ENCODE measurements at regions not wholly inside any gene's neighbourhood (a gene's known extent, or its start where the extent isn't known, plus 50 kb on each side); places are given as distances from the start of the nearest gene placed in this dataset.

- H3K79me2 ChIP-seq: no peaks in the 10 kb centered on the region
These were observed 134.9 kb upstream of the GLI2 start for GRCh38 chr2:120600786-120601185.

GRCh38 chr2:120601566-120601965 lies 134.1 kb upstream of the GLI2 start:
- Histone ChIP-seq H3K27me3 (no peaks in the 10 kb centered on the region), H3K36me3 (replicated peaks; ENCODE audit: insufficient read depth, low read depth) (no peaks in the 10 kb centered on the region), H3K4me2 (no peak overlapping the region), H3K9me3 (ENCODE audit: low read depth) (no peaks in the 10 kb centered on the region), H3K4me3 (no peak overlapping the region), H4K20me1 (ENCODE audit: insufficient read depth, poor library complexity, severe bottlenecking) (no peaks in the 10 kb centered on the region), H3K9me2 (replicated peaks; ENCODE audit: insufficient read depth) (no peaks in the 10 kb centered on the region), H3K4me1 (ENCODE audit: insufficient read depth) (no peaks in the 10 kb centered on the region), H2AFZ (no peak overlapping the region), H3K79me2 (no peaks in the 10 kb centered on the region), H3K27ac (no peak overlapping the region)
- TF ChIP-seq, protein P1, sequence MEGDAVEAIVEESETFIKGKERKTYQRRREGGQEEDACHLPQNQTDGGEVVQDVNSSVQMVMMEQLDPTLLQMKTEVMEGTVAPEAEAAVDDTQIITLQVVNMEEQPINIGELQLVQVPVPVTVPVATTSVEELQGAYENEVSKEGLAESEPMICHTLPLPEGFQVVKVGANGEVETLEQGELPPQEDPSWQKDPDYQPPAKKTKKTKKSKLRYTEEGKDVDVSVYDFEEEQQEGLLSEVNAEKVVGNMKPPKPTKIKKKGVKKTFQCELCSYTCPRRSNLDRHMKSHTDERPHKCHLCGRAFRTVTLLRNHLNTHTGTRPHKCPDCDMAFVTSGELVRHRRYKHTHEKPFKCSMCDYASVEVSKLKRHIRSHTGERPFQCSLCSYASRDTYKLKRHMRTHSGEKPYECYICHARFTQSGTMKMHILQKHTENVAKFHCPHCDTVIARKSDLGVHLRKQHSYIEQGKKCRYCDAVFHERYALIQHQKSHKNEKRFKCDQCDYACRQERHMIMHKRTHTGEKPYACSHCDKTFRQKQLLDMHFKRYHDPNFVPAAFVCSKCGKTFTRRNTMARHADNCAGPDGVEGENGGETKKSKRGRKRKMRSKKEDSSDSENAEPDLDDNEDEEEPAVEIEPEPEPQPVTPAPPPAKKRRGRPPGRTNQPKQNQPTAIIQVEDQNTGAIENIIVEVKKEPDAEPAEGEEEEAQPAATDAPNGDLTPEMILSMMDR (IDR thresholded peaks at IDR 0.05; ENCODE audit: poor library complexity): no peak
- TF ChIP-seq EZH2 (IDR thresholded peaks at IDR 0.05; ENCODE audit: borderline replicate concordance) (no peak), EZH2phosphoT487 (IDR thresholded peaks at IDR 0.05; ENCODE audit: low read depth, severe bottlenecking, unreplicated experiment) (no peak)
- DNase-seq (ENCODE audit: low spot score): no peak
- 89% methylated on average over 9 of the region's 9 CpGs for WGBS (ENCODE audit: low lambda C conversion rate, missing lambda C conversion rate)

More at GRCh38 chr2:120600786-120601185, 134.9 kb upstream of the GLI2 start:
- no peaks in the 10 kb centered on the region for H3K4me1 ChIP-seq (ENCODE audit: insufficient read depth)
- H3K4me2 ChIP-seq: no peak overlapping the region
- no peaks in the 10 kb centered on the region for H3K9me2 ChIP-seq (replicated peaks; ENCODE audit: insufficient read depth)
- no peak for DNase-seq (ENCODE audit: low spot score)
- H3K4me3 ChIP-seq: no peak overlapping the region
- TF ChIP-seq EZH2 (IDR thresholded peaks at IDR 0.05; ENCODE audit: borderline replicate concordance) (no peak), EZH2phosphoT487 (IDR thresholded peaks at IDR 0.05; ENCODE audit: low read depth, severe bottlenecking, unreplicated experiment) (no peak)
- TF ChIP-seq, protein P1 (IDR thresholded peaks at IDR 0.05; ENCODE audit: poor library complexity): no peak
- H3K27me3 ChIP-seq: no peaks in the 10 kb centered on the region
- H4K20me1 ChIP-seq (ENCODE audit: insufficient read depth, poor library complexity, severe bottlenecking): no peaks in the 10 kb centered on the region
- no peaks in the 10 kb centered on the region for H3K9me3 ChIP-seq (ENCODE audit: low read depth)
- WGBS (ENCODE audit: low lambda C conversion rate, missing lambda C conversion rate): 93% methylated on average over 5 of the region's 5 CpGs
- H2AFZ ChIP-seq: no peak overlapping the region
- H3K36me3 ChIP-seq (replicated peaks; ENCODE audit: insufficient read depth, low read depth): no peaks in the 10 kb centered on the region
- H3K27ac ChIP-seq: no peak overlapping the region

DNA sequence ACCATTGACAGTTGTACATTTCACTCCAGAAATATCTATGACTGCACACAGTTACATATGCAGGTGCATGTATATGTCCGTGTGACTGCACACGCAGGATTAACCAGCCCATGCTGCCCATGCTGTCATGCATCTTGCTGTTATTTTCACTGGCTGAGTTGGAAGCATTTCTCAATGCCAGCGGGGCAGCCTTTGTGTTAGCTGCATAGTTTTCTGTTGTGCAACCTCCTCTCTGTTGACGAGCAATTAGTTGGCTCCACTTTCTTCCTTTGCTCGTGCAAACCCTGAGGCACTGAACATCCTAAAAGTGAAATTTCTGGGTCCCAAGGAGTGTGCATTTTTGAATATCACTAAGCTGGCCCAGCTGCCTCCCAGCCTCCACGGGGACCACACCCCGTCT lies 133.4 kb upstream of the GLI2 start:
- WGBS (ENCODE audit: low lambda C conversion rate, missing lambda C conversion rate): 92% methylated on average over 7 of the region's 7 CpGs
- no peaks in the 10 kb centered on the region for H3K36me3 ChIP-seq (replicated peaks; ENCODE audit: insufficient read depth, low read depth)
- H3K4me1 ChIP-seq (ENCODE audit: insufficient read depth): no peaks in the 10 kb centered on the region
- H3K4me2 ChIP-seq: no peak overlapping the region
- no peaks in the 10 kb centered on the region for H3K9me3 ChIP-seq (ENCODE audit: low read depth)
- H3K4me3 ChIP-seq: no peak overlapping the region
- no peak for DNase-seq (ENCODE audit: low spot score)
- no peaks in the 10 kb centered on the region for H4K20me1 ChIP-seq (ENCODE audit: insufficient read depth, poor library complexity, severe bottlenecking)
- no peak overlapping the region for H3K27ac ChIP-seq
- H2AFZ ChIP-seq: no peak overlapping the region
- H3K9me2 ChIP-seq (replicated peaks; ENCODE audit: insufficient read depth): no peaks in the 10 kb centered on the region
- no peaks in the 10 kb centered on the region for H3K27me3 ChIP-seq
- TF ChIP-seq EZH2phosphoT487 (IDR thresholded peaks at IDR 0.05; ENCODE audit: low read depth, severe bottlenecking, unreplicated experiment) (no peak), EZH2 (IDR thresholded peaks at IDR 0.05; ENCODE audit: borderline replicate concordance) (no peak)
- TF ChIP-seq, protein P1 (IDR thresholded peaks at IDR 0.05; ENCODE audit: poor library complexity): no peak
- H3K79me2 ChIP-seq: no peaks in the 10 kb centered on the region

GRCh38 chr2:120604767-120605166 lies 130.9 kb upstream of the GLI2 start:
- DNase-seq (ENCODE audit: low spot score): no peak
- Histone ChIP-seq H3K79me2 (no peaks in the 10 kb centered on the region), H3K4me1 (ENCODE audit: insufficient read depth) (no peaks in the 10 kb centered on the region), H3K9me2 (replicated peaks; ENCODE audit: insufficient read depth) (no peaks in the 10 kb centered on the region), H3K36me3 (replicated peaks; ENCODE audit: insufficient read depth, low read depth) (no peaks in the 10 kb centered on the region), H3K9me3 (ENCODE audit: low read depth) (no peaks in the 10 kb centered on the region), H3K4me2 (no peak overlapping the region), H3K27ac (no peak overlapping the region), H3K27me3 (no peaks in the 10 kb centered on the region), H3K4me3 (no peak overlapping the region), H4K20me1 (ENCODE audit: insufficient read depth, poor library complexity, severe bottlenecking) (no peaks in the 10 kb centered on the region), H2AFZ (no peak overlapping the region)
- no peak for TF ChIP-seq EZH2phosphoT487 (IDR thresholded peaks at IDR 0.05; ENCODE audit: low read depth, severe bottlenecking, unreplicated experiment)
- TF ChIP-seq, protein P1 (IDR thresholded peaks at IDR 0.05; ENCODE audit: poor library complexity): no peak
- no peak for TF ChIP-seq EZH2 (IDR thresholded peaks at IDR 0.05; ENCODE audit: borderline replicate concordance)
- 91% methylated on average over 6 of the region's 6 CpGs for WGBS (ENCODE audit: low lambda C conversion rate, missing lambda C conversion rate)

Data from hepatocyte (in vitro differentiated cells).